DMS79 (cell line): ENCODE measurements at regions not wholly inside any gene's neighbourhood (a gene's known extent, or its start where the extent isn't known, plus 50 kb on each side); places are given as distances from the start of the nearest gene placed in this dataset.
A peak's percentile ranks its signal among the peaks of the same experiment; 100 is the strongest.
"Not testable (repeated sequence)": the region's sequence is repeated elsewhere in the genome, so short reads cannot be mapped to it uniquely, and the experiment has no call there.

Experiments
- DNase-seq: peaks from one replicate; lab custom pipeline; 2025; lab: John Stamatoyannopoulos, UW

- no peak for DNase-seq
These were observed 284.5 kb upstream of the POU5F2 start for GRCh38 chr5:94025788-94026473.

GRCh38 chr5:94024620-94025019 is 283.2 kb upstream of the POU5F2 start:
- no peak for DNase-seq

- no peak for DNase-seq
These were observed 282.7 kb upstream of the POU5F2 start for GRCh38 chr5:94024101-94024500.

GRCh38 chr5:94021246-94021645 is 279.8 kb upstream of the POU5F2 start:
- DNase-seq, result no peak

- DNase-seq, result no peak
These were observed 276.2 kb upstream of the POU5F2 start for GRCh38 chr5:94017579-94017978.

GRCh38 chr5:94010814-94011213 is 269.4 kb upstream of the POU5F2 start:
- no peak for DNase-seq

GRCh38 chr5:94009161-94009560 is 267.8 kb upstream of the POU5F2 start:
- DNase-seq, result no peak

GRCh38 chr5:93998951-93999455 is 257.6 kb upstream of the POU5F2 start:
- no peak for DNase-seq

GRCh38 chr5:93997562-93997961 is 256.2 kb upstream of the POU5F2 start:
- no peak for DNase-seq

- no peak for DNase-seq
These were observed 253.8 kb upstream of the POU5F2 start for GRCh38 chr5:93995126-93995621.

GRCh38 chr5:93993161-93993560 is 251.8 kb upstream of the POU5F2 start:
- DNase-seq, result no peak

- DNase-seq, result no peak
These were observed 249.2 kb upstream of the POU5F2 start for GRCh38 chr5:93990504-93991070.

- not testable (repeated sequence) for DNase-seq
These were observed 244.7 kb upstream of the POU5F2 start for GRCh38 chr5:93985940-93986570.

GRCh38 chr5:93978222-93978621 is 236.8 kb upstream of the POU5F2 start:
- DNase-seq, result no peak

GRCh38 chr5:93967923-93968322 is 226.5 kb upstream of the POU5F2 start:
- DNase-seq, result peak; percentile 10

- DNase-seq, result no peak
These were observed 223.0 kb upstream of the POU5F2 start for GRCh38 chr5:93964421-93964820.

- no peak for DNase-seq
These were observed 218.6 kb upstream of the POU5F2 start for GRCh38 chr5:93960042-93960441.

- no peak for DNase-seq
These were observed 214.6 kb upstream of the POU5F2 start for GRCh38 chr5:93956006-93956405.

- no peak for DNase-seq
These were observed 213.1 kb upstream of the POU5F2 start for GRCh38 chr5:93954421-93955069.

- no peak for DNase-seq
These were observed 212.0 kb upstream of the POU5F2 start for GRCh38 chr5:93953442-93953841.

GRCh38 chr5:93941897-93942296 is 200.5 kb upstream of the POU5F2 start:
- no peak for DNase-seq

GRCh38 chr5:93933269-93933668 is 191.9 kb upstream of the POU5F2 start:
- not testable (repeated sequence) for DNase-seq

GRCh38 chr5:93930098-93930497 is 188.7 kb upstream of the POU5F2 start:
- no peak for DNase-seq
